Gastroesophageal sphincter (tissue), 4 donors: ENCODE measurements at regions not wholly inside any gene's neighbourhood (a gene's known extent, or its start where the extent isn't known, plus 50 kb on each side); places are given as distances from the start of the nearest gene placed in this dataset.

Source experiments
- ATAC-seq: fragments of 150-250 bp; one replicate; pipeline ENCODE4 v1.9.1; 2016; ENCODE audit warnings: mild to moderate bottlenecking, moderate library complexity
- H3K27ac ChIP-seq, 4 donors: fragments of 200-600 bp; sonication (generic) in 3 of 4; 1 replicate in 3 of 4; 2 replicates in 1 of 4; pipeline ENCODE4 v1.5.1; 2016 to 2019
- H3K27me3 ChIP-seq: fragments of 200-600 bp; sonication (generic); one replicate; pipeline ENCODE4 v1.5.1; 2019
- H3K36me3 ChIP-seq, 2 donors: fragments of 200-600 bp; sonication (generic); one replicate each; pipeline ENCODE4 v1.5.1; 2019; ENCODE audit warnings: control low read depth in 1 of 2
- H3K4me1 ChIP-seq, 3 donors: fragments of 200-600 bp; sonication (generic); 1 replicate in 2 of 3; 2 replicates in 1 of 3; pipeline ENCODE4 v1.5.1; 2016 to 2019; ENCODE audit warnings: control low read depth in 2 of 3
- H3K4me3 ChIP-seq, 2 donors: fragments of 200-600 bp; sonication (generic); one replicate each; pipeline ENCODE4 v1.5.1; 2019; ENCODE audit warnings: mild to moderate bottlenecking in 1 of 2, moderate library complexity in 1 of 2
- H3K9me3 ChIP-seq, 3 donors: fragments of 200-600 bp; sonication (generic); one replicate each; pipeline ENCODE4 v1.5.1; 2017 to 2019; ENCODE audit warnings: control low read depth in 2 of 3
- CTCF ChIP-seq, 4 experiments: fragments of 200-600 bp in 2 of 4; fragments of 450-650 bp in 2 of 4; sonication (generic) in 1 of 4; IDR thresholded peaks; one replicate each; pipeline ENCODE4 v1.5.1; 2017 to 2019; ENCODE audit warnings: antibody characterized with exemption in 4 of 4, mild to moderate bottlenecking in 2 of 4, moderate library complexity in 2 of 4
- EP300 ChIP-seq: sonication (generic); formaldehyde crosslinking; IDR thresholded peaks from one replicate; pipeline ENCODE4 v1.6.1; 2017; ENCODE audit warnings: antibody characterized with exemption, mild to moderate bottlenecking
- POLR2A ChIP-seq, 2 donors: fragments of 450-650 bp; IDR thresholded peaks; one replicate each; pipeline ENCODE4 v1.6.1; 2017; ENCODE audit warnings: antibody characterized with exemption in 2 of 2, mild to moderate bottlenecking in 2 of 2, moderate library complexity in 1 of 2
- POLR2AphosphoS5 ChIP-seq: sonication (generic); formaldehyde crosslinking; IDR thresholded peaks from one replicate; pipeline ENCODE4 v1.6.1; 2017; ENCODE audit warnings: antibody characterized with exemption
- WGBS, 2 donors: methylation state at CpG; one replicate each; pipeline ENCODE4 v1.1.5; 2018; ENCODE audit warnings: low coverage in 1 of 2; 5-methylcytosine and 5-hydroxymethylcytosine counted together

GRCh38 chrY:14235070-14235469 lies 179.0 kb downstream of the VCY1B start:
- Histone ChIP-seq H3K36me3 (no peaks in the 10 kb centered on the region), H3K27me3 (no peaks in the 10 kb centered on the region), H3K4me3 (no peak overlapping the region), H3K27ac (no peak overlapping the region), H3K4me1 (no peaks in the 10 kb centered on the region), H3K9me3 (no peaks in the 10 kb centered on the region)
- no peak for ATAC-seq
- 65% methylated on average over 4 of the region's 5 CpGs; no CpG with 5 or more reads in 1 of the 2 donors for WGBS, 2 donors
- TF ChIP-seq POLR2AphosphoS5 = no peak
- no peak for TF ChIP-seq EP300
- no peak for TF ChIP-seq POLR2A (IDR thresholded peaks at IDR 0.05)
- no peak for TF ChIP-seq CTCF (IDR thresholded peaks at IDR 0.05)

GRCh38 chrY:14238277-14238676 lies 182.2 kb downstream of the VCY1B start:
- TF ChIP-seq POLR2AphosphoS5 (no peak), CTCF (IDR thresholded peaks at IDR 0.05) (no peak), POLR2A (IDR thresholded peaks at IDR 0.05) (no peak), EP300 (no peak)
- Histone ChIP-seq H3K27ac (no peak overlapping the region), H3K36me3 (no peaks in the 10 kb centered on the region), H3K27me3 (no peaks in the 10 kb centered on the region), H3K9me3 (no peaks in the 10 kb centered on the region), H3K4me1 (no peaks in the 10 kb centered on the region), H3K4me3 (no peak overlapping the region)
- ATAC-seq = no peak
- 45% methylated on average over 3 of the region's 4 CpGs; no CpG with 5 or more reads in 1 of the 2 donors for WGBS, 2 donors

GRCh38 chrY:14246948-14247347 lies 190.9 kb downstream of the VCY1B start:
- H3K27ac ChIP-seq = no peak overlapping the region
- 13% methylated on average over 4 of the region's 4 CpGs; no CpG with 5 or more reads in 1 of the 2 donors for WGBS, 2 donors
- H3K4me1 ChIP-seq = no peaks in the 10 kb centered on the region
- no peaks in the 10 kb centered on the region for H3K27me3 ChIP-seq
- TF ChIP-seq POLR2AphosphoS5 = no peak
- TF ChIP-seq EP300 = no peak
- TF ChIP-seq CTCF (IDR thresholded peaks at IDR 0.05) = no peak
- TF ChIP-seq POLR2A (IDR thresholded peaks at IDR 0.05) = no peak
- H3K36me3 ChIP-seq = no peaks in the 10 kb centered on the region
- no peaks in the 10 kb centered on the region for H3K9me3 ChIP-seq
- no peak overlapping the region for H3K4me3 ChIP-seq
- ATAC-seq = no peak

GRCh38 chrY:14248878-14249576 lies 193.0 kb downstream of the VCY1B start:
- Histone ChIP-seq H3K4me3 (no peak overlapping the region), H3K36me3 (no peaks in the 10 kb centered on the region), H3K27me3 (no peaks in the 10 kb centered on the region), H3K27ac (no peak overlapping the region), H3K9me3 (no peaks in the 10 kb centered on the region), H3K4me1 (no peaks in the 10 kb centered on the region)
- no peak for TF ChIP-seq CTCF (IDR thresholded peaks at IDR 0.05)
- TF ChIP-seq POLR2AphosphoS5 = no peak
- WGBS, 2 donors = no CpG with 5 or more reads among the region's 3 CpGs
- no peak for ATAC-seq
